ENCODE measurements at regions not wholly inside any gene's neighbourhood (a gene's known extent, or its start where the extent isn't known, plus 50 kb on each side); places are given as distances from the start of the nearest gene placed in this dataset.

- no peak for DNase-seq (ENCODE audit: low spot score)
Measured at GRCh38 chr5:162324328-162324727, 256.8 kb downstream of the GABRG2 start.

GRCh38 chr5:162325143-162325727 lies 257.7 kb downstream of the GABRG2 start:
- DNase-seq (ENCODE audit: low spot score), result no peak

DNA sequence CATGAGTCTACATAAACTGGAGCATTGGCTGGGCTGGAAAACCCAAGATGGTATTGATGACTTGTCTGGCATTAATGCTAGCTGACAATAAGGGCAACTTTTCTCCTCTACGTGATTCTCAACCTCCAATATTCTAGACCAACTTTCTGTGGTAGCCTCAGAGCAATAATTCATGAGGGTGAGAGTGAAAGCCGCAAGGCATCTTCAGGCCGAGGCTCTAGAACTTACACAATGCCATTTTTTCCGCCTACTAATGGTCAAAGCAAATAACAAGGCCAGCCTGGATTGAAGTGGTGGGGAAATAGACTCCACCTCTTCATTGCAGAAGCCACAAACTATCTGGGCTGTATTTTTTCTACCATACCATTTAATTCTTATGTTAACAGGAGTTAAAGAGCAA lies 267.4 kb downstream of the GABRG2 start:
- DNase-seq (ENCODE audit: low spot score), result no peak

GRCh38 chr5:162360373-162360931 lies 292.9 kb downstream of the GABRG2 start:
- DNase-seq (ENCODE audit: low spot score), result no peak

DNA sequence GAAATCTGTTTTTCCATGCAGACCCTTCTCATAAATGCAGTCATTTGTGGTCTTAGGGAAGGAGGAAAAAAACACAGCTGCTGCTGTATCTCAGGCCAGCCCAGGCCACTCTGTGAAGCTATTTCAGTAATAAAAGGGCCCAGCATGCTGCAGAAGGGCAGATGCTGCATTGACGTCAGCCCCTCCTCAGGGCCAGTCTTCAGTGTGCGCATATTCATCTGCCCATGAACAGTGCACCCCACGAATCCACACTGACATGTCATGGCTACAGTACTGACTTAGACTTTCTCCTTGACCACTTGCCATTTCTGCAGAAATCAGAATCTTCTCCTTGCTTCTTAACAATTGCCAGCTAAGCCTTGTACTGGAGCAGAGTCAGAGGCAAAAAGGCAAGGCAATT lies 304.7 kb downstream of the GABRG2 start:
- DNase-seq (ENCODE audit: low spot score), result no peak

- DNase-seq (ENCODE audit: low spot score), result no peak
Measured at GRCh38 chr5:162377895-162378294, 310.3 kb downstream of the GABRG2 start.

DNA sequence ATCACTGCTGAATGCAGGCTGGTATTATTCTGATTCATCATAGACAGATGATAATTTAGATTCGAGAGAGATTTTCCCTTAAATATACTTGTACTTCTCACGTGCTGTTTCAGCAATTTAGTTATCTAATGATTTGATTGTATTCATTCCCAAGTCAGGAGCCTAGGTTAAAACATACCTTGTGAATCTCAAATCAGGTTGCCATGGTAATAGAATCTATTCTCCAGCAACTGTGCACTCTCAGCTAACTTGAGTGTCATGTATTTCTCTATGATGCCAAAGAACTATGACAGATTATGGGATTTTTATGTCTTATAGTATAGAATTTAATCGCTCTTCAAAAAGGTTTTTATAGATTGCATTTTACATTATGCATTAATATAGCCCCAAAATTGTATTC lies 315.3 kb downstream of the GABRG2 start:
- DNase-seq (ENCODE audit: low spot score), result no peak

DNA sequence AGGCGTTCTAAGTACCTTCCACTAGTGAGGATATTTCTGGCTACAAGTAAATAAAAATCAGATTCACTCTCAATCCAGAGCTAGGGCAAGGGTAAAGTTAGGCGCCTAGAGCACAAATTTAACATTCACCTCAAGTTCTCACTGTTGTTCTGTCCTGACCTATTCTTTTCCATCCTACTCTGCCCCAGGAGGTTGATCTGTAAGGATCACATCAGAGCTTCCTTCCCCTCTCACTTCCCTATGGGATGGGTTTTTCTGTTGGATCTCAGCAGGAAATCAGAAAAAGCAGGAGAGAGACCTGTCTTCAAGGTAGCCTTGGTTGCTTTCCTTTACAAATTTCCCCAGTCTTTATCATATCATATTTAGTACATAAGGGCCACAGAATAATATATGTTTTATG lies 316.7 kb downstream of the GABRG2 start:
- no peak for DNase-seq (ENCODE audit: low spot score)

DNA sequence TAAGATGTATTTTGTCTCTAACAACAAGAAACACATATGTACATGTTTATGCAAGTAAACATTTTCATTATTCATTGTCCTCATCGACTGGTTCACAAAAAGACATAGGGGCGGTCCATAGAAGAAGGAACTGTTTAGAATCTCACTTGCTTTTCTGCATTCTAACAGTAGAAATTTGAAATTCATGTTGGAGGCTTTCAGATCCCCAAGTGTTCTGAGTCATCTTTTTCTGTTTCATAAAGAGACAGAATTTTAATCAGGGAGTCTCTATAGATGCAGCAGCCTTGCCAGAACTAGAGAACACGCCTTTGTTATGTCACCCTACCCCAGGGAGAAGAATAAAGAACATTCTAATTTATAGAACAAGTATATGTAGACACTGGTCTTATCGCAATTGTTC lies 324.3 kb downstream of the GABRG2 start:
- no peak for DNase-seq (ENCODE audit: low spot score)

DNA sequence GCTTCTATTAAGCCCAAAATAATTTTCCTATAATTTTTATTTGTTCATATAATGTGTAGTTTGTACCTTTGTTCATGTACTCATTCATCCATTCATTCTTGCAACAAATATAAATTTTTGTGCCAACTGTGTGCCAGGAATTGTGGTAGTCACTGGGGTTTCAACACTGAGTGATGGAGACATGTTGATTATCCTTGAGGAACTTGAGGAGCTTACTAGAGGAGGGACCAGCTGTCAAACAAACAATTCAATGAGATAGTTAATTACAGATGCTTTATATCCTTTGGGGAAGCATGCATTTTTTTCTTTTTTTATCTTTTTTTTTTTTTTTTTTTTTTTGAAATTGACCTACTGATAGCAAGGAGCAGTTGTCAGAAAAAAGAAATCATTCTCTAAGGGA lies 324.8 kb downstream of the GABRG2 start:
- no peak for DNase-seq (ENCODE audit: low spot score)

GRCh38 chr5:162393534-162393933 lies 326.0 kb downstream of the GABRG2 start:
- DNase-seq (ENCODE audit: low spot score), result no peak

DNA sequence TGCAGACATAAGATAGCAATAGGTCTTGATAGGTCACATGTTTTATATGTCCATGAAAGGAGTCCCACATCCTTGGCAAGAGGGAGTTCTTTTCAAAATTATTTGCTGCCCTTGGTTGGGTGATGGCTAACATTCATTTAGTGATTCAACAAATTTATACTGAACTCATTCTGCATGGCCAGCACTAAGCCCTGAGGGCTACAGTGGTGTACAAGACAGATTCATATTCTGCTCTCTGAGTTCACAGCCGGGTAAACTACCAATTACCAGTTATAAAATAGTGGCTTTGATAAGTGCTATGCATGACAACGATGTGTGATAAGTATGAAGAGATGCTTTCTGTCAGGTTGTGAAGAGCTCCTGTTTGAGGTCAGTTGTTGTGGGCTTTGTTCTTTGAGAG lies 340.0 kb downstream of the GABRG2 start:
- no peak for DNase-seq (ENCODE audit: low spot score)

DNA sequence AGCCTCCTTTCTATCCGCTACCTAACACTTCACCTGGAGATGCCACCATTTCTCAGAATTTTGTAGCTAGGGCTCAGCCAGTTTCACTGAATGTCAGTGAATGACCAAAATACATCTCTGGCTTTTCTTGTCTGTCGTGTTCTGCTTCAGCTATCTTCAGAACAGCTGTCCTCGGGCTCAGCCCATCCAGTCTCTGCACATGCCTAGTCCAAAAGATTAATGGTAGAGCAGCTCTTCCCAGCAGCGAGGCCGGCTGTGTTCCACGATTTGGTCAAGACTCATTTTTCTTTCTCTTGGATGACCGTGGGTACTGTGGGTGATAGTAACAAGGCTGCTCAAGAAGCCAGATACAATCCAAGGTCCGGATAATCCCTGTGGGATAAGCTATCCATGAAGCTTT lies 342.8 kb downstream of the GABRG2 start:
- no peak for DNase-seq (ENCODE audit: low spot score)

- DNase-seq (ENCODE audit: low spot score), result no peak
Measured at GRCh38 chr5:162429142-162429541, 361.6 kb downstream of the GABRG2 start.

- no peak for DNase-seq (ENCODE audit: low spot score)
Measured at GRCh38 chr5:162434281-162434680, 366.7 kb downstream of the GABRG2 start.

DNA sequence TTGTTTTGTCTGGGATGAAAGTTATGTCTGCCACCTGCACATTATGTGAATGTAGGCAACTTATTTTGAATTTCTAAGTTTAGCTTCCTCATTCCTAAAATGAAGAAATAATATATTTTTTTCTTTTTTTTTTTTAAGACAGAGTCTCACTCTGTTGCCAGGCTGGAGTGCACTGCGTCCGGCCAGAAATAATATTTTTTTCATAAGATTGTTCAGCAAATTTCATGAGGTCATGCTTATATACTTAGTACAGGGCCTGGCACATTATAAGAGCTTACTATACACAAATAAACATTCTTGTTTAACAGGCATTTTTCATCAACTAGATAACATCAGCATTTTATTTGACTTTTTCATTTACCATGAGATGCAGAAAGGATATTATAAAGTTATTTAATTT lies 368.5 kb downstream of the GABRG2 start:
- DNase-seq (ENCODE audit: low spot score), result no peak

DNA sequence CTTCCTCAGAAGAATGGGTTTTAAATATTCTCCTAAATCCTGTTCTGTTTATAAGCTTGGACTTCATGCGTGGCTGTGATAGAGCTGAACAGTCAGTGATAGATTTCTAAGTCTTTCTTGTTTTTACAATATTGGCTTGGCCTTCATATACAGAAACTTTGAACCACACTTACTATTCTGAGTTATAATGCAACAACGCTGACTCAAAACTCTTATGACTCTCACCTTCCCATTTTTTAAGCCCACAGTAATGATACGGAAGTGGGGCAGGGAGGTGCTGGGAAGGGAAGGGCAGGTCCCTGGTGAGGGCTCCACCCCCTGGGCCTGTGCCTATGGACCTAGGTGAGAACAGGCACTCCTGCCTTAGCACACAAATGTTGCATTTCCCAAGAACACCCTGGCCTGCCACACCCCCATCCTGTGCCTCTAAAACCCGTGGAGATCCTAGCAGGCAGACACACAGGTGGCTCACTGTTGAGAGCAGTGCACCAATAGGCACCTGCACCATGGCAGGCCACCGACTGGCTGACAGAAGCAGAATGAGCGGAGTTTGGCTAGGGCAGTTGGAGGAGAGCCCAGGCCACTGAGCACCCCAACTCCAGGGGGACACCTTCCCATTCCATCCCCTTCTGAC lies 376.7 kb downstream of the GABRG2 start:
- no peak for DNase-seq (ENCODE audit: low spot score)

DNA sequence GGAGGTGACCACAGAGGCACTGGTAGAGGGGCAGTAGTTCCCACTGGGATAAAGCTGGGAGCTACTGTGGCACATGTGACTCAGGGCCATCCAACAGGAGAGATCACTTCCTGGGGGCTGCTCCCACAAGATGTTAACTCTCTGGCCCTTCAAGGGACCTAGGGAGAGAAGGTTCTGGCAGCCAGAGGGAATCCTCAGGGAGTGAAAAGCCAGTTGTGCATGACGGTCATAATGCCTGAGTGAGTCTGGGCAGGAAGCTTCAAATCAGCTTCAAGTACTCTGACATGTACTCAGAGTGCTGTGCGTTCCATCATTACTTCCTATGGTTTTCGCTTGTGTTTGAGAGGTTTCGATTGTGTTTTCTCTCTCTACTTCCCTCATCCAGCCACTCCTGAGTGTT lies 388.5 kb downstream of the GABRG2 start:
- no peak for DNase-seq (ENCODE audit: low spot score)

GRCh38 chr5:162466011-162466410 lies 398.4 kb downstream of the GABRG2 start:
- no peak for DNase-seq (ENCODE audit: low spot score)

- DNase-seq (ENCODE audit: low spot score), result no peak
Measured at GRCh38 chr5:162473041-162473714, 405.6 kb downstream of the GABRG2 start.

DNA sequence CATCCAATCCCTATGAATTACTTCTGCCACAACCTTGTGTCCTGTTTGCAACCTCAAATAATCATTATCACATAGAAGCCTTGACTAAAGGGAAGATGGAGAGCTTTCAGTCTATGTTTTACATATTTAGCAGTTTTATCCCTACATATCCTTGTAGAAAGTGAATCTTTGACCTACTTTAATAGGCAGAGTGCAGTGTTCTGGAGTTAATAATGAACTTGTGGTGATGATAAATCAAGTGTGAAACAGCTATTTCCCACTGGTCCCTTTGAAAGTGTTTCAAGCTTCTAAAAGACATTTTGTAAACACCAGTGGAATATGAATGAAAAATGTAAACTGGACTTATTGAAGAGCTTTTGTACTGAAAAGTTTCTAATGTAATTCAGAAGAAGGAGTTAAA lies 406.7 kb downstream of the GABRG2 start:
- no peak for DNase-seq (ENCODE audit: low spot score)

- DNase-seq (ENCODE audit: low spot score), result no peak
Measured at GRCh38 chr5:162484095-162484494, 416.5 kb downstream of the GABRG2 start.

GRCh38 chr5:162484986-162485385 lies 417.4 kb downstream of the GABRG2 start:
- DNase-seq (ENCODE audit: low spot score), result no peak

Measured in SW480 (cell line).